OCI-LY3 (cell line): ENCODE measurements at regions not wholly inside any gene's neighbourhood (a gene's known extent, or its start where the extent isn't known, plus 50 kb on each side); places are given as distances from the start of the nearest gene placed in this dataset.

Source experiments
- H2AFZ ChIP-seq: fragments of 200-600, 300-600 bp; shearing (Covaris generic); 2 replicates; pipeline ENCODE4 v1.6.0; 2014; ENCODE audit warnings: antibody characterized with exemption, low read depth, low read length
- H3K27ac ChIP-seq: fragments of 200-600, 300-600 bp; sonication (generic); 2 replicates; pipeline ENCODE4 v1.5.1; 2014; ENCODE audit warnings: mild to moderate bottlenecking, low read length, moderate library complexity, mixed read lengths
- H3K27me3 ChIP-seq: fragments of 200-600, 300-600 bp; sonication (generic); 2 replicates; pipeline ENCODE4 v1.6.1; 2014; ENCODE audit warnings: low read depth, low read length, mixed read lengths
- H3K36me3 ChIP-seq: fragments of 200-600, 300-600 bp; sonication (generic); replicated peaks from 2 replicates; pipeline ENCODE3; 2014; ENCODE audit warnings: low read depth, low read length, mixed read lengths
- H3K4me1 ChIP-seq: fragments of 300-600, 200-600 bp; sonication (generic); 2 replicates; pipeline ENCODE4 v1.6.1; 2014; ENCODE audit warnings: low read length, mixed read lengths
- H3K4me2 ChIP-seq: fragments of 200-600, 300-600 bp; sonication (generic); 2 replicates; pipeline ENCODE4 v1.6.1; 2014; ENCODE audit warnings: low read length, mixed read lengths
- H3K4me3 ChIP-seq: fragments of 300-600, 200-600 bp; sonication (generic); 2 replicates; pipeline ENCODE4 v1.5.1; 2014; ENCODE audit warnings: antibody characterized with exemption, mild to moderate bottlenecking, low read length, moderate library complexity
- H3K79me2 ChIP-seq: fragments of 300-600, 200-600 bp; shearing (Covaris generic); 2 replicates; pipeline ENCODE4 v1.6.1; 2014; ENCODE audit warnings: mild to moderate bottlenecking, low read length, mixed read lengths
- H3K9ac ChIP-seq: fragments of 300-600, 200-600 bp; shearing (Covaris generic); 2 replicates; pipeline ENCODE4 v1.6.0; 2014; ENCODE audit warnings: mild to moderate bottlenecking, low read length, moderate library complexity
- H3K9me3 ChIP-seq: fragments of 200-600, 300-600 bp; shearing (Covaris generic); 2 replicates; pipeline ENCODE4 v1.6.1; 2014; ENCODE audit warnings: low read length, mixed read lengths; ENCODE audit not compliant: insufficient read depth
- H4K20me1 ChIP-seq: fragments of 200-600, 300-600 bp; sonication (generic); 2 replicates; pipeline ENCODE4 v1.6.1; 2016; ENCODE audit warnings: low read length, mixed read lengths; ENCODE audit not compliant: insufficient read depth
- CTCF ChIP-seq: fragments of 200-600, 300-600 bp; sonication (generic); IDR thresholded peaks from 2 replicates; pipeline ENCODE4 v1.5.1; 2014; ENCODE audit warnings: antibody characterized with exemption, low read length, low read depth
- EZH2phosphoT487 ChIP-seq: fragments of 200-600 bp; shearing (Covaris generic); IDR thresholded peaks from 2 replicates; pipeline ENCODE4 v1.6.1; 2018; ENCODE audit warnings: antibody characterized with exemption, mixed run types, low read depth

GRCh38 chr2:55995211-55995610 is 71.6 kb upstream of the EFEMP1 start:
- Histone ChIP-seq H2AFZ (no peak overlapping the region), H3K4me2 (no peak overlapping the region), H3K27me3 (no peaks in the 10 kb centered on the region), H3K9me3 (no peaks in the 10 kb centered on the region), H3K79me2 (no peaks in the 10 kb centered on the region), H3K9ac (no peak overlapping the region), H3K4me1 (no peaks in the 10 kb centered on the region), H3K36me3 (no peaks in the 10 kb centered on the region), H3K27ac (no peak overlapping the region), H3K4me3 (no peak overlapping the region), H4K20me1 (no peaks in the 10 kb centered on the region)
- TF ChIP-seq EZH2phosphoT487 (no peak), CTCF (no peak)

- TF ChIP-seq EZH2phosphoT487: no peak
- TF ChIP-seq CTCF: no peak
- no peaks in the 10 kb centered on the region for H3K9me3 ChIP-seq
- no peak overlapping the region for H3K4me3 ChIP-seq
- no peaks in the 10 kb centered on the region for H3K4me1 ChIP-seq
- no peaks in the 10 kb centered on the region for H4K20me1 ChIP-seq
- no peak overlapping the region for H3K27ac ChIP-seq
- no peak overlapping the region for H3K4me2 ChIP-seq
- H3K9ac ChIP-seq: no peak overlapping the region
- H3K79me2 ChIP-seq: no peaks in the 10 kb centered on the region
- no peak overlapping the region for H2AFZ ChIP-seq
- H3K36me3 ChIP-seq: no peaks in the 10 kb centered on the region
- no peaks in the 10 kb centered on the region for H3K27me3 ChIP-seq
Observed at GRCh38 chr2:55995902-55996301, 72.3 kb upstream of the EFEMP1 start.

DNA sequence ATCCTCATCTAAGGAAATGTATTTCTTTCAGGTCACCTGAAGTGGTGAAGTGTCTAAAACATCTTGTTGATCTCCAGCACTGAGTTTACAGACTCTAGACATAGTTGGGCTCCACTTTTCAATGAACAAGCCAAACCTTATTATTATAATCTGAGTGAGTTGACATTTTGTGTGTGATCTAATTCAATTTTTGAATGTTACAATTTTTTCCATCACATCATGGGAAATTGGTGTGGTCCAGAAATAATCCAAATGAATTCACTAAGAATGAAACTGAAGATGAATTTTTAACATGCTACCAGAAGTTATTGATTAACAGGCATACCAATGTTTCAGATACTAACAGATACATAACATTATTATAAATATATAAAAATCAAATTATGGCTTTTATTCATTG is 75.6 kb upstream of the EFEMP1 start:
- H3K27ac ChIP-seq: no peak overlapping the region
- no peak overlapping the region for H3K9ac ChIP-seq
- no peak for TF ChIP-seq CTCF
- no peak for TF ChIP-seq EZH2phosphoT487
- H3K36me3 ChIP-seq: no peaks in the 10 kb centered on the region
- H3K4me2 ChIP-seq: no peak overlapping the region
- no peaks in the 10 kb centered on the region for H3K79me2 ChIP-seq
- no peaks in the 10 kb centered on the region for H4K20me1 ChIP-seq
- H3K27me3 ChIP-seq: no peaks in the 10 kb centered on the region
- no peak overlapping the region for H2AFZ ChIP-seq
- no peaks in the 10 kb centered on the region for H3K9me3 ChIP-seq
- H3K4me3 ChIP-seq: no peak overlapping the region
- no peaks in the 10 kb centered on the region for H3K4me1 ChIP-seq

GRCh38 chr2:55999790-56000189 is 76.2 kb upstream of the EFEMP1 start:
- no peaks in the 10 kb centered on the region for H3K4me1 ChIP-seq
- no peak overlapping the region for H2AFZ ChIP-seq
- H3K27me3 ChIP-seq: no peaks in the 10 kb centered on the region
- H3K4me2 ChIP-seq: no peak overlapping the region
- no peak overlapping the region for H3K27ac ChIP-seq
- H3K9me3 ChIP-seq: no peaks in the 10 kb centered on the region
- no peak overlapping the region for H3K4me3 ChIP-seq
- no peak overlapping the region for H3K9ac ChIP-seq
- H4K20me1 ChIP-seq: no peaks in the 10 kb centered on the region
- no peaks in the 10 kb centered on the region for H3K79me2 ChIP-seq
- TF ChIP-seq EZH2phosphoT487 (no peak), CTCF (no peak)
- H3K36me3 ChIP-seq: no peaks in the 10 kb centered on the region
